ENCODE measurements at regions not wholly inside any gene's neighbourhood (a gene's known extent, or its start where the extent isn't known, plus 50 kb on each side); places are given as distances from the start of the nearest gene placed in this dataset.

- TF ChIP-seq CTCF (IDR thresholded peaks at IDR 0.05; ENCODE audit: low read length, missing control alignments) = no peak
- H3K4me3 ChIP-seq (replicated peaks; ENCODE audit: low read depth, low read length) = no peak overlapping the region
- no peak for DNase-seq (ENCODE audit: low read depth)
Measured at GRCh38 chr9:80504601-80505230, 933.0 kb downstream of the TLE4 start.

GRCh38 chr9:80503671-80504281, 932.0 kb downstream of the TLE4 start:
- no peak overlapping the region for H3K4me3 ChIP-seq (replicated peaks; ENCODE audit: low read depth, low read length)
- no peak for DNase-seq (ENCODE audit: low read depth)
- TF ChIP-seq CTCF (IDR thresholded peaks at IDR 0.05; ENCODE audit: low read length, missing control alignments) = no peak

GRCh38 chr9:80502306-80502705, 930.5 kb downstream of the TLE4 start:
- no peak overlapping the region for H3K4me3 ChIP-seq (replicated peaks; ENCODE audit: low read depth, low read length)
- DNase-seq (ENCODE audit: low read depth) = no peak
- TF ChIP-seq CTCF (IDR thresholded peaks at IDR 0.05; ENCODE audit: low read length, missing control alignments) = no peak

GRCh38 chr9:80501635-80502034, 929.9 kb downstream of the TLE4 start:
- DNase-seq (ENCODE audit: low read depth) = peak; percentile 24
- no peak for TF ChIP-seq CTCF (IDR thresholded peaks at IDR 0.05; ENCODE audit: low read length, missing control alignments)

GRCh38 chr9:80500300-80500699, 928.5 kb downstream of the TLE4 start:
- no peak for DNase-seq (ENCODE audit: low read depth)
- no peak for TF ChIP-seq CTCF (IDR thresholded peaks at IDR 0.05; ENCODE audit: low read length, missing control alignments)
- no peak overlapping the region for H3K4me3 ChIP-seq (replicated peaks; ENCODE audit: low read depth, low read length)

More at GRCh38 chr9:80501635-80502034, 929.9 kb downstream of the TLE4 start:
- no peak overlapping the region for H3K4me3 ChIP-seq (replicated peaks; ENCODE audit: low read depth, low read length)

- no peak overlapping the region for H3K4me3 ChIP-seq (replicated peaks; ENCODE audit: low read depth, low read length)
- no peak for DNase-seq (ENCODE audit: low read depth)
- TF ChIP-seq CTCF (IDR thresholded peaks at IDR 0.05; ENCODE audit: low read length, missing control alignments) = no peak
Measured at GRCh38 chr9:80498001-80498555, 926.3 kb downstream of the TLE4 start.

Data from fibroblast of pulmonary artery (primary cell).